GM19372 (cell line): ENCODE measurements at regions not wholly inside any gene's neighbourhood (a gene's known extent, or its start where the extent isn't known, plus 50 kb on each side); places are given as distances from the start of the nearest gene placed in this dataset.

Source experiments
- ATAC-seq: cut with Tn5 transposase; IDR thresholded peaks from one replicate; pipeline ENCODE4 v1.9.1; 2021; ENCODE audit warnings: mild to moderate bottlenecking, low read depth, moderate library complexity; ENCODE audit not compliant: unreplicated experiment

- no peak for ATAC-seq
Observed at GRCh38 chr17:72206376-72206775, 85.6 kb downstream of the SOX9 start.

GRCh38 chr17:72208832-72209231 is 88.0 kb downstream of the SOX9 start:
- ATAC-seq, result no peak

GRCh38 chr17:72212041-72212440 is 91.2 kb downstream of the SOX9 start:
- no peak for ATAC-seq

GRCh38 chr17:72215490-72215889 is 94.7 kb downstream of the SOX9 start:
- ATAC-seq, result no peak

GRCh38 chr17:72215928-72216327 is 95.1 kb downstream of the SOX9 start:
- ATAC-seq, result no peak

GRCh38 chr17:72219137-72219823 is 98.5 kb downstream of the SOX9 start:
- no peak for ATAC-seq

- ATAC-seq, result no peak
Observed at GRCh38 chr17:72219824-72220493, 99.1 kb downstream of the SOX9 start.

- ATAC-seq, result no peak
Observed at GRCh38 chr17:72222661-72223380, 102.0 kb downstream of the SOX9 start.

GRCh38 chr17:72223866-72224291 is 103.1 kb downstream of the SOX9 start:
- no peak for ATAC-seq

- no peak for ATAC-seq
Observed at GRCh38 chr17:72226322-72226721, 105.5 kb downstream of the SOX9 start.

GRCh38 chr17:72233986-72234385 is 113.2 kb downstream of the SOX9 start:
- ATAC-seq, result no peak

GRCh38 chr17:72234985-72235384 is 114.2 kb downstream of the SOX9 start:
- ATAC-seq, result no peak

GRCh38 chr17:72236980-72237633 is 116.3 kb downstream of the SOX9 start:
- ATAC-seq, result no peak

- no peak for ATAC-seq
Observed at GRCh38 chr17:72238157-72238673, 117.4 kb downstream of the SOX9 start.

GRCh38 chr17:72239548-72239947 is 118.7 kb downstream of the SOX9 start:
- ATAC-seq, result no peak

- ATAC-seq, result no peak
Observed at GRCh38 chr17:72240333-72240732, 119.5 kb downstream of the SOX9 start.

GRCh38 chr17:72244494-72244893 is 123.7 kb downstream of the SOX9 start:
- ATAC-seq, result no peak

GRCh38 chr17:72244956-72245355 is 124.1 kb downstream of the SOX9 start:
- ATAC-seq, result no peak

- ATAC-seq, result no peak
Observed at GRCh38 chr17:72249441-72249840, 128.6 kb downstream of the SOX9 start.

GRCh38 chr17:72250206-72250605 is 129.4 kb downstream of the SOX9 start:
- ATAC-seq, result no peak

GRCh38 chr17:72253597-72253996 is 132.8 kb downstream of the SOX9 start:
- no peak for ATAC-seq
